Endothelial cell of umbilical vein (primary cell): ENCODE measurements at regions not wholly inside any gene's neighbourhood (a gene's known extent, or its start where the extent isn't known, plus 50 kb on each side); places are given as distances from the start of the nearest gene placed in this dataset.

Experiments
- BruUV-seq: library from RNA; stranded (reverse); fragments of 400-500 nt; replicated peaks from 2 replicates; lab custom pipeline; 2021; lab: Mats Ljungman, UMichigan
- CTCF ChIA-PET: fragments of 300-600, 350-600 bp; sonication (Branson Sonifier 250); formaldehyde crosslinking; loops from one replicate; lab custom pipeline; 2021; ENCODE audit warnings: antibody characterized with exemption, inconsistent platforms; lab: Charles Lee
- POLR2A ChIA-PET: fragments of 300-600, 350-600 bp; sonication (Branson Sonifier 250); formaldehyde crosslinking; loops from one replicate; lab custom pipeline; 2021; ENCODE audit warnings: antibody characterized with exemption, inconsistent platforms; lab: Charles Lee
- DNase-seq: peaks from one replicate; pipeline ENCODE4 v3.0.0-alpha.2; 2011; ENCODE audit warnings: low read depth, low spot score
- FAIRE-seq: peaks from 2 replicates; lab custom pipeline; 2011; peaks lifted over from hg19 to GRCh38; lab: Jason Lieb, UNC
- H2AFZ ChIP-seq: 2 replicates; pipeline ENCODE4 v1.6.0; 2012; ENCODE audit warnings: low read depth, low read length, control low read depth, inconsistent platforms
- H3K27ac ChIP-seq: 2 replicates; pipeline ENCODE4 v1.5.1; 2011; ENCODE audit warnings: low read depth, mild to moderate bottlenecking, control low read depth, low read length, moderate library complexity; ENCODE audit not compliant: insufficient read depth
- H3K27me3 ChIP-seq, 2 experiments: 2 replicates each; pipeline versions ENCODE4 v1.6.0 to v1.6.1; 2011; ENCODE audit warnings: low read length in 2 of 2, mixed read lengths in 1 of 2; ENCODE audit not compliant: control insufficient read depth in 2 of 2, insufficient read depth in 2 of 2
- H3K36me3 ChIP-seq, 2 experiments: 2 replicates in 1 of 2; 3 replicates in 1 of 2; pipeline ENCODE4 v1.5.1; 2011; ENCODE audit warnings: low read length in 2 of 2, mild to moderate bottlenecking in 1 of 2, moderate library complexity in 1 of 2; ENCODE audit not compliant: control insufficient read depth in 2 of 2, insufficient read depth in 2 of 2; ENCODE audit errors: extremely low read depth in 1 of 2
- H3K4me1 ChIP-seq: 3 replicates; pipeline ENCODE4 v1.5.1; 2011; ENCODE audit warnings: mild to moderate bottlenecking, low read length; ENCODE audit not compliant: control insufficient read depth, insufficient read depth; ENCODE audit errors: extremely low read depth
- H3K4me2 ChIP-seq: 2 replicates; pipeline ENCODE4 v1.6.1; 2011; ENCODE audit warnings: low read length, control low read depth, mixed read lengths; ENCODE audit not compliant: insufficient read depth
- H3K4me3 ChIP-seq, 3 experiments: fragments of 200-600 bp in 1 of 3; sonication (generic), shearing (Covaris generic) in 1 of 3; replicated peaks in 1 of 3; 2 replicates each; pipeline ENCODE4 v1.5.1; 2011 to 2016; ENCODE audit warnings: control low read depth in 3 of 3, low read length in 3 of 3, mild to moderate bottlenecking in 2 of 3, inconsistent platforms in 1 of 3, low read depth in 1 of 3, moderate library complexity in 1 of 3; ENCODE audit not compliant: insufficient read depth in 1 of 3
- H3K79me2 ChIP-seq: 2 replicates; pipeline ENCODE4 v1.6.0; 2012; ENCODE audit warnings: low read length, inconsistent platforms; ENCODE audit not compliant: control insufficient read depth, insufficient read depth
- H3K9ac ChIP-seq: replicated peaks from 2 replicates; pipeline ENCODE3; 2011; ENCODE audit warnings: low read length, control low read depth; ENCODE audit not compliant: insufficient read depth; ENCODE audit errors: extremely low read depth
- H3K9me1 ChIP-seq: replicated peaks from 3 replicates; pipeline ENCODE4 v1.6.0; 2011; ENCODE audit warnings: mild to moderate bottlenecking, low read length; ENCODE audit not compliant: control insufficient read depth, insufficient read depth; ENCODE audit errors: extremely low read depth
- H3K9me3 ChIP-seq: replicated peaks from 2 replicates; pipeline ENCODE4 v1.5.1; 2012; ENCODE audit warnings: low read length, inconsistent platforms; ENCODE audit not compliant: control insufficient read depth, insufficient read depth
- H4K20me1 ChIP-seq: replicated peaks from 2 replicates; pipeline ENCODE3; 2011; ENCODE audit warnings: mild to moderate bottlenecking, low read length; ENCODE audit not compliant: control insufficient read depth, insufficient read depth; ENCODE audit errors: extremely low read depth
- EZH2 ChIP-seq: IDR thresholded peaks from 2 replicates; pipeline ENCODE4 v1.6.1; 2012; ENCODE audit warnings: borderline replicate concordance, low read depth, mild to moderate bottlenecking, moderate library complexity, low read length, inconsistent platforms; ENCODE audit not compliant: severe bottlenecking
- FOS ChIP-seq: IDR thresholded peaks from 2 replicates; pipeline ENCODE4 v1.6.1; 2011; ENCODE audit warnings: mild to moderate bottlenecking, low read length, moderate library complexity, borderline replicate concordance; ENCODE audit not compliant: insufficient read depth
- GATA2 ChIP-seq: IDR thresholded peaks from 2 replicates; pipeline ENCODE4 v1.7.0; 2011; ENCODE audit warnings: low read depth, mild to moderate bottlenecking, moderate library complexity, mixed read lengths, low read length; ENCODE audit not compliant: insufficient read length, insufficient read depth
- JUN ChIP-seq: IDR thresholded peaks from 2 replicates; pipeline ENCODE4 v1.6.1; 2011; ENCODE audit warnings: borderline replicate concordance, low read depth; ENCODE audit not compliant: insufficient read length, insufficient read depth
- MAX ChIP-seq: IDR thresholded peaks from 2 replicates; pipeline ENCODE4 v1.6.1; 2011; ENCODE audit not compliant: insufficient read depth, insufficient read length
- MYC ChIP-seq: IDR thresholded peaks from one replicate; pipeline ENCODE4 v1.6.1; 2011; ENCODE audit warnings: mild to moderate bottlenecking, low read depth, low read length
- POLR2A ChIP-seq: IDR thresholded peaks from 2 replicates; pipeline ENCODE4 v1.6.1; 2012; ENCODE audit warnings: low read depth, mild to moderate bottlenecking, control low read depth, low read length
- POLR2AphosphoS5 ChIP-seq: IDR thresholded peaks from 2 replicates; pipeline ENCODE4 v1.6.1; 2012; ENCODE audit warnings: low read depth, mild to moderate bottlenecking, control low read depth, low read length, moderate library complexity; ENCODE audit not compliant: insufficient read depth
- dilution Hi-C: fragments of 300-500 bp; cut with MboI; formaldehyde crosslinking; loops from one replicate; pipeline ENCODE4 v1.15.0; 2019; ENCODE audit warnings: low sequenced_read_pairs; ENCODE audit not compliant: extremely low pct_ligation_motif_present
- intact Hi-C: fragments of 100-400 bp; cut with micrococcal nuclease; formaldehyde crosslinking; loops from one replicate; pipeline ENCODE4 v1.10.0; 2022
- TF ChIP-seq, protein P1 (sequence below), 2 donors: IDR thresholded peaks; 1 replicate in 1 of 2; 2 replicates in 1 of 2; pipeline ENCODE4 v1.5.1; 2011; ENCODE audit warnings: low read length in 2 of 2, mild to moderate bottlenecking in 2 of 2, moderate library complexity in 2 of 2, control low read depth in 1 of 2, inconsistent platforms in 1 of 2, low read depth in 1 of 2; ENCODE audit not compliant: insufficient read depth in 1 of 2; ENCODE audit errors: extremely low read depth in 1 of 2

DNA sequence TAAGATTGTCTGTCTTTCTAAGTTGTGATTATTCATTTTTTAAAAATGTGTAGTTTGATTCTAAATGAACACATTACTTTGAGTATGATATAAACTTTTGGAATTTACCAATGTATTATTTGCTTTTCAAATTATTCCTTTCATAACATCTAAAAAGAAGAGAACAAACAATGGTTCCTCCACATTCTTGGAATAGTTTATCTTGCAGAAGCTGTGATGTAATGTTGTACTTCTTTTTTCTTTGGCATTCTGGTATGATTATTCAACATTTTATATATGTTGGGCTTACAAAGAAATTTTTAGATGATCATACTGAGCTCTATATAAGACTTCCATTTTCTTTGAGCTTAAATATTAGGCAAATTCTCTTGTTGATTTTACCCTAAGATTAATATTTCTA lies 419.2 kb downstream of the DIPK2A start:
- Histone ChIP-seq H4K20me1 (no peaks in the 10 kb centered on the region), H3K27ac (no peak overlapping the region), H2AFZ (no peak overlapping the region), H3K4me1 (no peaks in the 10 kb centered on the region), H3K9me1 (no peaks in the 10 kb centered on the region), H3K36me3 (no peaks in the 10 kb centered on the region), H3K9me3 (no peaks in the 10 kb centered on the region), H3K79me2 (no peaks in the 10 kb centered on the region), H3K27me3 (no peaks in the 10 kb centered on the region), H3K9ac (no peak overlapping the region), H3K4me2 (no peak overlapping the region), H3K4me3 (no peak overlapping the region)
- intact Hi-C loops (no loop called here), dilution Hi-C loops (no loop called here)
- CTCF ChIA-PET, result no interaction called here
- DNase-seq (no peak), FAIRE-seq (no peak)
- TF ChIP-seq POLR2AphosphoS5 (no peak), EZH2 (no peak), POLR2A (no peak), MYC (no peak), FOS (no peak), MAX (no peak), GATA2 (no peak), JUN (no peak)
- TF ChIP-seq, protein P1, sequence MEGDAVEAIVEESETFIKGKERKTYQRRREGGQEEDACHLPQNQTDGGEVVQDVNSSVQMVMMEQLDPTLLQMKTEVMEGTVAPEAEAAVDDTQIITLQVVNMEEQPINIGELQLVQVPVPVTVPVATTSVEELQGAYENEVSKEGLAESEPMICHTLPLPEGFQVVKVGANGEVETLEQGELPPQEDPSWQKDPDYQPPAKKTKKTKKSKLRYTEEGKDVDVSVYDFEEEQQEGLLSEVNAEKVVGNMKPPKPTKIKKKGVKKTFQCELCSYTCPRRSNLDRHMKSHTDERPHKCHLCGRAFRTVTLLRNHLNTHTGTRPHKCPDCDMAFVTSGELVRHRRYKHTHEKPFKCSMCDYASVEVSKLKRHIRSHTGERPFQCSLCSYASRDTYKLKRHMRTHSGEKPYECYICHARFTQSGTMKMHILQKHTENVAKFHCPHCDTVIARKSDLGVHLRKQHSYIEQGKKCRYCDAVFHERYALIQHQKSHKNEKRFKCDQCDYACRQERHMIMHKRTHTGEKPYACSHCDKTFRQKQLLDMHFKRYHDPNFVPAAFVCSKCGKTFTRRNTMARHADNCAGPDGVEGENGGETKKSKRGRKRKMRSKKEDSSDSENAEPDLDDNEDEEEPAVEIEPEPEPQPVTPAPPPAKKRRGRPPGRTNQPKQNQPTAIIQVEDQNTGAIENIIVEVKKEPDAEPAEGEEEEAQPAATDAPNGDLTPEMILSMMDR (IDR thresholded peaks at IDR 0.05; ENCODE audit: extremely low read depth in 1 of 2, insufficient read depth in 1 of 2, low read depth in 1 of 2, low read length in 2 of 2), result no peak
- BruUV-seq, result no TSS peak
- POLR2A ChIA-PET, result no interaction called here
